ENCODE measurements at regions not wholly inside any gene's neighbourhood (a gene's known extent, or its start where the extent isn't known, plus 50 kb on each side); places are given as distances from the start of the nearest gene placed in this dataset.
"Not testable (repeated sequence)": the region's sequence is repeated elsewhere in the genome, so short reads cannot be mapped to it uniquely, and the experiment has no call there.

DNA sequence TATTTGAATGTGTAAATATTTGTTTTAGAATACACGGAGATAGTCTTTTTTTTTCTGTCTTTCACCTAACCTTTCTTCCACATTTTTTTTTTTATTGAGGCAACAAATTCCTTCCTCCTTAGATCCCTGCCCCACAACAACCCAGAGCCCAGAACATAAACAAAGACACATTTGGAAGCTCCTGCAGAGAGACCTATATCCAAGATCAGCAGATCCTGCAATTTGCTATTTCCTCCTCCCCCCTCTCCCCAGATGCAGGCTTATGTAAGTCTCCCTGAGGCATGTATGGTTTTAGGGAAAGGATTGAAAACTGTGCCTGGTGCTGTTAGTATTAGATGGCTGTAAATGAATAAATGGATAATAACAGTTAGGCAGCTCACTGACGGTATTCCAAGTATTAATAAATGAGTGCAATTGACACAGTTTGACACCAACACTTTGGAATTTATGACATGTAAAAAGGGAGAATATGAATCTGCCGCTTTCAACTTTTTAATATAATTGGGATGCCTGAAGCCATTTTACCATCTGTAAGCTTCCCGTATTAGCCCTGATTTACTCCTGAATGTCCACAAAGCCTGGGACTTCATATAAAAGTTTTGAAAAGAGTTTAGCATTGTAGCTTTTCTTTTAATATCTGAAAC, 608.3 kb upstream of the CITED2 start:
- peaks cover 53% of the 10 kb centered on the region for H3K4me1 ChIP-seq (ENCODE audit: insufficient read depth, low read length)

GRCh38 chr6:139982195-139982594, 607.7 kb upstream of the CITED2 start:
- Histone ChIP-seq H3K27me3 (ENCODE audit: insufficient read depth, low read length) (no peaks in the 10 kb centered on the region), H4K20me1 (ENCODE audit: insufficient read depth, low read length) (no peaks in the 10 kb centered on the region), H3K4me3 (ENCODE audit: insufficient read depth, low read length) (no peak overlapping the region), H3K36me3 (ENCODE audit: insufficient read depth, low read length) (no peaks in the 10 kb centered on the region), H3K79me2 (ENCODE audit: insufficient read depth, low read length) (no peaks in the 10 kb centered on the region), H3K9me3 (ENCODE audit: low read depth, low read length) (no peaks in the 10 kb centered on the region), H3K4me1 (ENCODE audit: insufficient read depth, low read length) (peaks cover 53% of the 10 kb centered on the region), H2AFZ (ENCODE audit: low read length) (no peak overlapping the region), H3K4me2 (ENCODE audit: insufficient read depth, low read length) (peak overlapping the region; percentile 18), H3K27ac (ENCODE audit: low read depth, low read length) (peak overlapping the region; percentile 85)
- DNase-seq (ENCODE audit: insufficient read length, low spot score, missing footprints): no peak
- TF ChIP-seq, protein P1, sequence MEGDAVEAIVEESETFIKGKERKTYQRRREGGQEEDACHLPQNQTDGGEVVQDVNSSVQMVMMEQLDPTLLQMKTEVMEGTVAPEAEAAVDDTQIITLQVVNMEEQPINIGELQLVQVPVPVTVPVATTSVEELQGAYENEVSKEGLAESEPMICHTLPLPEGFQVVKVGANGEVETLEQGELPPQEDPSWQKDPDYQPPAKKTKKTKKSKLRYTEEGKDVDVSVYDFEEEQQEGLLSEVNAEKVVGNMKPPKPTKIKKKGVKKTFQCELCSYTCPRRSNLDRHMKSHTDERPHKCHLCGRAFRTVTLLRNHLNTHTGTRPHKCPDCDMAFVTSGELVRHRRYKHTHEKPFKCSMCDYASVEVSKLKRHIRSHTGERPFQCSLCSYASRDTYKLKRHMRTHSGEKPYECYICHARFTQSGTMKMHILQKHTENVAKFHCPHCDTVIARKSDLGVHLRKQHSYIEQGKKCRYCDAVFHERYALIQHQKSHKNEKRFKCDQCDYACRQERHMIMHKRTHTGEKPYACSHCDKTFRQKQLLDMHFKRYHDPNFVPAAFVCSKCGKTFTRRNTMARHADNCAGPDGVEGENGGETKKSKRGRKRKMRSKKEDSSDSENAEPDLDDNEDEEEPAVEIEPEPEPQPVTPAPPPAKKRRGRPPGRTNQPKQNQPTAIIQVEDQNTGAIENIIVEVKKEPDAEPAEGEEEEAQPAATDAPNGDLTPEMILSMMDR (IDR thresholded peaks at IDR 0.05; ENCODE audit: extremely low read depth, low read depth, low read length): no peak

More for the DNA sequence above, 608.3 kb upstream of the CITED2 start:
- TF ChIP-seq, protein P1 (IDR thresholded peaks at IDR 0.05; ENCODE audit: extremely low read depth, low read depth, low read length): no peak
- H3K36me3 ChIP-seq (ENCODE audit: insufficient read depth, low read length): no peaks in the 10 kb centered on the region
- no peaks in the 10 kb centered on the region for H3K79me2 ChIP-seq (ENCODE audit: insufficient read depth, low read length)
- peak overlapping the region; percentile 23 for H2AFZ ChIP-seq (ENCODE audit: low read length)
- no peak overlapping the region for H3K4me3 ChIP-seq (ENCODE audit: insufficient read depth, low read length)
- H3K27ac ChIP-seq (ENCODE audit: low read depth, low read length): peak overlapping the region; percentile 85
- H3K9me3 ChIP-seq (ENCODE audit: low read depth, low read length): no peaks in the 10 kb centered on the region
- H3K27me3 ChIP-seq (ENCODE audit: insufficient read depth, low read length): no peaks in the 10 kb centered on the region
- no peak for DNase-seq (ENCODE audit: insufficient read length, low spot score, missing footprints)
- H4K20me1 ChIP-seq (ENCODE audit: insufficient read depth, low read length): no peaks in the 10 kb centered on the region
- H3K4me2 ChIP-seq (ENCODE audit: insufficient read depth, low read length): peak overlapping the region; percentile 53

DNA sequence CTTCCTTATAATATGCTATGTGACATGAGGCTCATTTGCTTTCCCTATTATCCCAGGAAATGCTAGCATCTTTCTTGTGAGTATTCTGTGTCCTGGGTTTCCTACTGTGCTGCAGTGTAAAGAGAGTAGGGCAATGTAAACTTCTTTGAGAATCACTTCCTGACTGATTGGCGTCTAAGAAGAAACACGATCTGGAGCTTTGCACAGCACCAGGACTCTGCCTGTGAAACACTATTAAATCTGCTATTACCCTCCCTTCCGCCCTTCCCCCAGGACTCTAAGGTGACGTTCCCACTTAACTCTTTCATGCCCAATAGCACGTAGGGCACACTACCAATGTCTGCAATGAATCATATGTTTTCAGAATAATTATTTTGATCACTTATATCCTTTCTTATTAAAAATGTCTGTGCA, 607.3 kb upstream of the CITED2 start:
- Histone ChIP-seq H3K27ac (ENCODE audit: low read depth, low read length) (peak overlapping the region; percentile 85), H3K27me3 (ENCODE audit: insufficient read depth, low read length) (no peaks in the 10 kb centered on the region), H3K36me3 (ENCODE audit: insufficient read depth, low read length) (no peaks in the 10 kb centered on the region), H4K20me1 (ENCODE audit: insufficient read depth, low read length) (no peaks in the 10 kb centered on the region), H3K4me3 (ENCODE audit: insufficient read depth, low read length) (no peak overlapping the region), H2AFZ (ENCODE audit: low read length) (no peak overlapping the region), H3K4me1 (ENCODE audit: insufficient read depth, low read length) (peaks cover 53% of the 10 kb centered on the region), H3K79me2 (ENCODE audit: insufficient read depth, low read length) (no peaks in the 10 kb centered on the region), H3K9me3 (ENCODE audit: low read depth, low read length) (no peaks in the 10 kb centered on the region), H3K4me2 (ENCODE audit: insufficient read depth, low read length) (peak overlapping the region; percentile 18)
- no peak for DNase-seq (ENCODE audit: insufficient read length, low spot score, missing footprints)
- TF ChIP-seq, protein P1 (IDR thresholded peaks at IDR 0.05; ENCODE audit: extremely low read depth, low read depth, low read length): no peak

- Histone ChIP-seq H3K27ac (ENCODE audit: low read depth, low read length) (peak overlapping the region; percentile 85), H3K4me1 (ENCODE audit: insufficient read depth, low read length) (peaks cover 53% of the 10 kb centered on the region), H3K36me3 (ENCODE audit: insufficient read depth, low read length) (no peaks in the 10 kb centered on the region), H3K4me2 (ENCODE audit: insufficient read depth, low read length) (peak overlapping the region; percentile 18), H3K4me3 (ENCODE audit: insufficient read depth, low read length) (no peak overlapping the region), H3K79me2 (ENCODE audit: insufficient read depth, low read length) (no peaks in the 10 kb centered on the region), H3K9me3 (ENCODE audit: low read depth, low read length) (no peaks in the 10 kb centered on the region), H4K20me1 (ENCODE audit: insufficient read depth, low read length) (no peaks in the 10 kb centered on the region), H2AFZ (ENCODE audit: low read length) (no peak overlapping the region), H3K27me3 (ENCODE audit: insufficient read depth, low read length) (no peaks in the 10 kb centered on the region)
- TF ChIP-seq, protein P1 (IDR thresholded peaks at IDR 0.05; ENCODE audit: extremely low read depth, low read depth, low read length): no peak
- no peak for DNase-seq (ENCODE audit: insufficient read length, low spot score, missing footprints)
Observed at GRCh38 chr6:139981066-139981624, 606.7 kb upstream of the CITED2 start.

DNA sequence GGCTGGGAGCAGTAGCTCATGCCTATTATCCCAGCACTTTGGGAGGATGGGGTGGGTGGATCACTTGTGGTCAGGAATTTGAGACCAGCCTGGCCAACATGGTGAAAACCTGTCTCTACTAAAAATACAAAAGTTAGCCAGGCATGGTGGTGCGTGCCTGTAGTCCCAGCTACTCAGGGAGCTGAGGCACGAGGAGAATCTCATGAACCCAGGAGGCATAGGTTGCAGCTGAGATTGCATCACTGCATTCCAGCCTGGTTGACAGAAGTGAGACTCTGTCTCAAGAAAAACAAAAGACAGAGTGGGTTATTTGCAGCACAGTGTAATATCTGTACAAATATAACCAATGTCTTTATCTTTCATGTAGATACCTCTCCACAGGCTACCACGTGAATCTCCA, 606.2 kb upstream of the CITED2 start:
- H4K20me1 ChIP-seq (ENCODE audit: insufficient read depth, low read length); H3K9me3 ChIP-seq (ENCODE audit: low read depth, low read length); H3K79me2 ChIP-seq (ENCODE audit: insufficient read depth, low read length); H3K4me3 ChIP-seq (ENCODE audit: insufficient read depth, low read length); H2AFZ ChIP-seq (ENCODE audit: low read length); H3K36me3 ChIP-seq (ENCODE audit: insufficient read depth, low read length); H3K4me2 ChIP-seq (ENCODE audit: insufficient read depth, low read length); H3K27me3 ChIP-seq (ENCODE audit: insufficient read depth, low read length); DNase-seq (ENCODE audit: insufficient read length, low spot score, missing footprints): not testable (repeated sequence)
- Histone ChIP-seq H3K27ac (ENCODE audit: low read depth, low read length) (peak overlapping the region; percentile 85), H3K4me1 (ENCODE audit: insufficient read depth, low read length) (peaks cover 53% of the 10 kb centered on the region)
